Uterus (tissue), 2 donors: ENCODE measurements at regions not wholly inside any gene's neighbourhood (a gene's known extent, or its start where the extent isn't known, plus 50 kb on each side); places are given as distances from the start of the nearest gene placed in this dataset.

Experiments used
- CTCF ChIP-seq, 4 experiments: fragments of 200-600 bp in 2 of 4; fragments of 450-650 bp in 2 of 4; sonication (generic) in 2 of 4; IDR thresholded peaks; one replicate each; pipeline ENCODE4 v1.5.1; 2016 to 2019; ENCODE audit warnings: antibody characterized with exemption in 4 of 4, mild to moderate bottlenecking in 2 of 4, moderate library complexity in 1 of 4
- POLR2A ChIP-seq, 2 donors: fragments of 450-650 bp; IDR thresholded peaks; one replicate each; pipeline ENCODE4 v1.6.1; 2016; ENCODE audit warnings: antibody characterized with exemption in 2 of 2, mild to moderate bottlenecking in 1 of 2, moderate library complexity in 1 of 2

- TF ChIP-seq CTCF (IDR thresholded peaks at IDR 0.05) (no peak), POLR2A (IDR thresholded peaks at IDR 0.05) (no peak)
Observed at GRCh38 chr3:193948459-193948858, 187.5 kb upstream of the HES1 start.
